Smooth muscle cell (in vitro differentiated cells): ENCODE measurements at regions not wholly inside any gene's neighbourhood (a gene's known extent, or its start where the extent isn't known, plus 50 kb on each side); places are given as distances from the start of the nearest gene placed in this dataset.

Experiments
- DNase-seq: peaks from one replicate; lab custom pipeline; 2025; ENCODE audit not compliant: unreplicated experiment; lab: John Stamatoyannopoulos, UW
- H2AFZ ChIP-seq: fragments of 200-600 bp; sonication (generic); 2 replicates; pipeline ENCODE4 v1.6.0; 2016; ENCODE audit warnings: antibody characterized with exemption, low read depth, mild to moderate bottlenecking
- H3F3A ChIP-seq: fragments of 200-600 bp; sonication (generic); 2 replicates; pipeline ENCODE4 v1.6.0; 2017; ENCODE audit warnings: antibody characterized with exemption, low read depth
- H3K27ac ChIP-seq: fragments of 200-600 bp; sonication (generic); 2 replicates; pipeline ENCODE4 v1.5.1; 2016; ENCODE audit warnings: low read depth, mild to moderate bottlenecking
- H3K27me3 ChIP-seq: fragments of 200-600 bp; sonication (generic); 2 replicates; pipeline ENCODE4 v1.6.1; 2016; ENCODE audit warnings: low read depth, mild to moderate bottlenecking
- H3K36me3 ChIP-seq: fragments of 200-600 bp; sonication (generic); 2 replicates; pipeline ENCODE4 v1.5.1; 2016; ENCODE audit warnings: low read depth
- H3K4me1 ChIP-seq: fragments of 200-600 bp; sonication (generic); 2 replicates; pipeline ENCODE4 v1.5.1; 2016; ENCODE audit warnings: low read depth
- H3K4me2 ChIP-seq: fragments of 200-600 bp; sonication (generic); 2 replicates; pipeline ENCODE4 v1.6.0; 2016; ENCODE audit warnings: mild to moderate bottlenecking
- H3K4me3 ChIP-seq: fragments of 200-600 bp; sonication (generic); 2 replicates; pipeline ENCODE4 v1.5.1; 2016; ENCODE audit warnings: mild to moderate bottlenecking
- H3K79me2 ChIP-seq: fragments of 200-600 bp; sonication (generic); 2 replicates; pipeline ENCODE4 v1.6.0; 2016; ENCODE audit warnings: low read depth, mild to moderate bottlenecking
- H3K9ac ChIP-seq: fragments of 200-600 bp; sonication (generic); 2 replicates; pipeline ENCODE4 v1.6.0; 2016; ENCODE audit warnings: low read depth
- H3K9me3 ChIP-seq: fragments of 200-600 bp; sonication (generic); replicated peaks from 2 replicates; pipeline ENCODE4 v1.5.1; 2016; ENCODE audit warnings: low read depth
- H4K20me1 ChIP-seq: fragments of 200-600 bp; sonication (generic); 2 replicates; pipeline ENCODE4 v1.6.0; 2016; ENCODE audit warnings: low read depth
- CTCF ChIP-seq: fragments of 200-600 bp; sonication (generic); IDR thresholded peaks from 2 replicates; pipeline ENCODE4 v1.5.1; 2017; ENCODE audit warnings: borderline replicate concordance, mild to moderate bottlenecking, antibody characterized with exemption; ENCODE audit not compliant: insufficient read depth, poor library complexity, severe bottlenecking
- WGBS: methylation state at CpG from one replicate; pipeline ENCODE4 v1.1.7; 2016; ENCODE audit warnings: low lambda C conversion rate; 5-methylcytosine and 5-hydroxymethylcytosine counted together

GRCh38 chr7:38025815-38026214, 105.4 kb downstream of the EPDR1 start:
- Histone ChIP-seq H3K36me3 (no peaks in the 10 kb centered on the region), H3K4me3 (no peak overlapping the region), H3K9ac (no peak overlapping the region), H3K4me2 (no peak overlapping the region), H3K79me2 (no peaks in the 10 kb centered on the region), H3K9me3 (no peaks in the 10 kb centered on the region), H3K4me1 (peaks cover 9% of the 10 kb centered on the region), H4K20me1 (no peaks in the 10 kb centered on the region), H3K27me3 (no peaks in the 10 kb centered on the region), H2AFZ (no peak overlapping the region), H3K27ac (no peak overlapping the region), H3F3A (peaks cover 3% of the 10 kb centered on the region)
- no peak for TF ChIP-seq CTCF
- 81% methylated on average over 1 of the region's 1 CpG for WGBS
- no peak for DNase-seq

GRCh38 chr7:38027884-38028455, 107.5 kb downstream of the EPDR1 start:
- DNase-seq, result no peak

GRCh38 chr7:38034062-38034908, 113.8 kb downstream of the EPDR1 start:
- Histone ChIP-seq H2AFZ (no peak overlapping the region), H3K36me3 (no peaks in the 10 kb centered on the region), H3K4me2 (peak overlapping the region; percentile 8), H3K9me3 (peaks cover 5% of the 10 kb centered on the region), H3K4me1 (peaks cover 13% of the 10 kb centered on the region), H3K79me2 (no peaks in the 10 kb centered on the region), H3K4me3 (no peak overlapping the region), H4K20me1 (no peaks in the 10 kb centered on the region), H3F3A (no peaks in the 10 kb centered on the region), H3K27me3 (no peaks in the 10 kb centered on the region), H3K9ac (no peak overlapping the region), H3K27ac (no peak overlapping the region)
- DNase-seq, result no peak
- no peak for TF ChIP-seq CTCF
- 52% methylated on average over 5 of the region's 5 CpGs for WGBS

More at GRCh38 chr7:38027884-38028455, 107.5 kb downstream of the EPDR1 start:
- Histone ChIP-seq H3K4me2 (no peak overlapping the region), H3K9me3 (no peaks in the 10 kb centered on the region), H3K4me3 (no peak overlapping the region), H3K79me2 (no peaks in the 10 kb centered on the region), H2AFZ (no peak overlapping the region), H3F3A (no peaks in the 10 kb centered on the region), H3K4me1 (peaks cover 21% of the 10 kb centered on the region), H3K9ac (no peak overlapping the region), H3K27ac (no peak overlapping the region), H3K27me3 (no peaks in the 10 kb centered on the region), H3K36me3 (no peaks in the 10 kb centered on the region), H4K20me1 (no peaks in the 10 kb centered on the region)
- TF ChIP-seq CTCF, result no peak
- 50% methylated on average over 4 of the region's 4 CpGs for WGBS

- DNase-seq, result no peak
- no peaks in the 10 kb centered on the region for H4K20me1 ChIP-seq
- H2AFZ ChIP-seq, result no peak overlapping the region
- H3K27me3 ChIP-seq, result no peaks in the 10 kb centered on the region
- no peak overlapping the region for H3K4me2 ChIP-seq
- H3K9ac ChIP-seq, result no peak overlapping the region
- H3K4me3 ChIP-seq, result no peak overlapping the region
- H3K27ac ChIP-seq, result no peak overlapping the region
- peaks cover 5% of the 10 kb centered on the region for H3K9me3 ChIP-seq
- 88% methylated on average over 4 of the region's 4 CpGs for whole genome bisulfite sequencing
- TF ChIP-seq CTCF, result no peak
- no peaks in the 10 kb centered on the region for H3K36me3 ChIP-seq
- no peaks in the 10 kb centered on the region for H3K79me2 ChIP-seq
- no peaks in the 10 kb centered on the region for H3K4me1 ChIP-seq
- H3F3A ChIP-seq, result no peaks in the 10 kb centered on the region
Measured at GRCh38 chr7:38040831-38041230, 120.4 kb downstream of the EPDR1 start.
